SK-N-SH (cell line): ENCODE measurements at regions not wholly inside any gene's neighbourhood (a gene's known extent, or its start where the extent isn't known, plus 50 kb on each side); places are given as distances from the start of the nearest gene placed in this dataset.

ENCODE experiments used
- EP300 ChIP-seq, 2 experiments: IDR thresholded peaks; 2 replicates each; pipeline versions ENCODE4 v1.4.0 to v1.6.1; 2012; ENCODE audit warnings: borderline replicate concordance in 1 of 2, low read depth in 1 of 2, low read length in 1 of 2
- FOXM1 ChIP-seq: IDR thresholded peaks from 2 replicates; pipeline ENCODE4 v1.4.0; 2012; ENCODE audit warnings: low read depth, mild to moderate bottlenecking
- NFIC ChIP-seq: IDR thresholded peaks from 2 replicates; pipeline ENCODE4 v1.4.0; 2012; ENCODE audit warnings: borderline replicate concordance
- NRF1 ChIP-seq: IDR thresholded peaks from 2 replicates; pipeline ENCODE4 v1.6.1; 2012; ENCODE audit warnings: low read depth, mild to moderate bottlenecking, low read length
- POLR2AphosphoS5 ChIP-seq: IDR thresholded peaks from 2 replicates; pipeline ENCODE4 v1.6.1; 2012; ENCODE audit warnings: low read depth, low read length
- SIN3A ChIP-seq: IDR thresholded peaks from 2 replicates; pipeline ENCODE4 v1.6.1; 2012; ENCODE audit warnings: low read depth, mild to moderate bottlenecking, low read length, moderate library complexity, borderline replicate concordance
- TF ChIP-seq, protein P1 (sequence below): fragments of 200-600 bp; sonication (generic); IDR thresholded peaks from 2 replicates; pipeline ENCODE4 v1.6.1; 2017; ENCODE audit warnings: antibody characterized with exemption, mild to moderate bottlenecking, moderate library complexity
- TF ChIP-seq, protein P2 (sequence below): IDR thresholded peaks from 2 replicates; pipeline ENCODE4 v1.4.0; 2012; ENCODE audit warnings: low read depth, borderline replicate concordance

DNA sequence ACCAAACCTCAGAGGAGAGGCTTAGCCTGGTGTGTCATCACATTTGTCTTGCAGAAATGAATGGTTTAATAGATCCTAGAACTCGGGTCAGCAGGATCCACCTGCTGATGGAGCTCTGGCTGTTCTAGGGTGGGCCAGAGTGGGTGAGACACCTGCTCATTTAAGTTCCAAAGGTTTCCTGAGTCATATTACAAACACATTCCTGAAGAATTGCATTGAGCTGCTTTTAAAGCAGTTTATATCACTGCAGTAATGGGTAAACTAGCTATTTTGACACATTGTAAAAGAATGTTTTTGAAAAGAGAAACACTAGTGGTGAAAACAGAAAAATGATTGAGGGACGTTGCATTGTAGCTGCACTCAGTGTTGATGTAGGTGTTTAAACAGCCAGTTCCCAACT lies 175.3 kb upstream of the TCF4 start:
- TF ChIP-seq, protein P1, sequence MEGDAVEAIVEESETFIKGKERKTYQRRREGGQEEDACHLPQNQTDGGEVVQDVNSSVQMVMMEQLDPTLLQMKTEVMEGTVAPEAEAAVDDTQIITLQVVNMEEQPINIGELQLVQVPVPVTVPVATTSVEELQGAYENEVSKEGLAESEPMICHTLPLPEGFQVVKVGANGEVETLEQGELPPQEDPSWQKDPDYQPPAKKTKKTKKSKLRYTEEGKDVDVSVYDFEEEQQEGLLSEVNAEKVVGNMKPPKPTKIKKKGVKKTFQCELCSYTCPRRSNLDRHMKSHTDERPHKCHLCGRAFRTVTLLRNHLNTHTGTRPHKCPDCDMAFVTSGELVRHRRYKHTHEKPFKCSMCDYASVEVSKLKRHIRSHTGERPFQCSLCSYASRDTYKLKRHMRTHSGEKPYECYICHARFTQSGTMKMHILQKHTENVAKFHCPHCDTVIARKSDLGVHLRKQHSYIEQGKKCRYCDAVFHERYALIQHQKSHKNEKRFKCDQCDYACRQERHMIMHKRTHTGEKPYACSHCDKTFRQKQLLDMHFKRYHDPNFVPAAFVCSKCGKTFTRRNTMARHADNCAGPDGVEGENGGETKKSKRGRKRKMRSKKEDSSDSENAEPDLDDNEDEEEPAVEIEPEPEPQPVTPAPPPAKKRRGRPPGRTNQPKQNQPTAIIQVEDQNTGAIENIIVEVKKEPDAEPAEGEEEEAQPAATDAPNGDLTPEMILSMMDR, result no peak
- TF ChIP-seq EP300 (IDR thresholded peaks at IDR 0.05; ENCODE audit: borderline replicate concordance in 1 of 2, low read depth in 1 of 2, low read length in 1 of 2), result peak in 1 of 2 experiments; percentile 15; a peak in 1 of 4 replicates
- no peak for TF ChIP-seq NFIC
- no peak for TF ChIP-seq POLR2AphosphoS5
- TF ChIP-seq SIN3A, result no peak
- TF ChIP-seq FOXM1, result no peak
- no peak for TF ChIP-seq NRF1
- TF ChIP-seq, protein P2, sequence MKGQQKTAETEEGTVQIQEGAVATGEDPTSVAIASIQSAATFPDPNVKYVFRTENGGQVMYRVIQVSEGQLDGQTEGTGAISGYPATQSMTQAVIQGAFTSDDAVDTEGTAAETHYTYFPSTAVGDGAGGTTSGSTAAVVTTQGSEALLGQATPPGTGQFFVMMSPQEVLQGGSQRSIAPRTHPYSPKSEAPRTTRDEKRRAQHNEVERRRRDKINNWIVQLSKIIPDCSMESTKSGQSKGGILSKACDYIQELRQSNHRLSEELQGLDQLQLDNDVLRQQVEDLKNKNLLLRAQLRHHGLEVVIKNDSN, result no peak
